ENCODE measurements at regions not wholly inside any gene's neighbourhood (a gene's known extent, or its start where the extent isn't known, plus 50 kb on each side); places are given as distances from the start of the nearest gene placed in this dataset.

- ATAC-seq (no peak), DNase-seq (ENCODE audit: low spot score) (no peak)
These were observed 431.3 kb upstream of the PKN2 start for GRCh38 chr1:88252745-88253144.

GRCh38 chr1:88265606-88266005 is 418.5 kb upstream of the PKN2 start:
- ATAC-seq (no peak), DNase-seq (ENCODE audit: low spot score) (no peak)

- no peak for ATAC-seq
- DNase-seq (ENCODE audit: low spot score) = no peak
These were observed 418.0 kb upstream of the PKN2 start for GRCh38 chr1:88266051-88266450.

GRCh38 chr1:88272216-88272615 is 411.9 kb upstream of the PKN2 start:
- DNase-seq (ENCODE audit: low spot score) (no peak), ATAC-seq (no peak)

- DNase-seq (ENCODE audit: low spot score) (no peak), ATAC-seq (no peak)
These were observed 409.6 kb upstream of the PKN2 start for GRCh38 chr1:88274431-88274830.

- ATAC-seq (no peak), DNase-seq (ENCODE audit: low spot score) (no peak)
These were observed 408.7 kb upstream of the PKN2 start for GRCh38 chr1:88275259-88275862.

- DNase-seq (ENCODE audit: low spot score) (no peak), ATAC-seq (no peak)
These were observed 407.9 kb upstream of the PKN2 start for GRCh38 chr1:88276163-88276562.

GRCh38 chr1:88284066-88284465 is 400.0 kb upstream of the PKN2 start:
- ATAC-seq (no peak), DNase-seq (ENCODE audit: low spot score) (no peak)

GRCh38 chr1:88284666-88285366 is 399.3 kb upstream of the PKN2 start:
- ATAC-seq = peak; percentile 90
- no peak for DNase-seq (ENCODE audit: low spot score)

- ATAC-seq (peak; percentile 81), DNase-seq (ENCODE audit: low spot score) (peak; percentile 52)
These were observed 397.4 kb upstream of the PKN2 start for GRCh38 chr1:88286716-88287115.

GRCh38 chr1:88288571-88288970 is 395.5 kb upstream of the PKN2 start:
- no peak for DNase-seq (ENCODE audit: low spot score)
- no peak for ATAC-seq

- ATAC-seq = no peak
- DNase-seq (ENCODE audit: low spot score) = no peak
These were observed 394.5 kb upstream of the PKN2 start for GRCh38 chr1:88289401-88290102.

GRCh38 chr1:88291611-88292354 is 392.3 kb upstream of the PKN2 start:
- DNase-seq (ENCODE audit: low spot score) = no peak
- ATAC-seq = no peak

GRCh38 chr1:88293691-88294190 is 390.3 kb upstream of the PKN2 start:
- DNase-seq (ENCODE audit: low spot score) (no peak), ATAC-seq (no peak)

- ATAC-seq (no peak), DNase-seq (ENCODE audit: low spot score) (no peak)
These were observed 387.8 kb upstream of the PKN2 start for GRCh38 chr1:88296227-88296626.

GRCh38 chr1:88296642-88297041 is 387.4 kb upstream of the PKN2 start:
- DNase-seq (ENCODE audit: low spot score) = no peak
- ATAC-seq = no peak

- DNase-seq (ENCODE audit: low spot score) (no peak), ATAC-seq (no peak)
These were observed 385.6 kb upstream of the PKN2 start for GRCh38 chr1:88298506-88298905.

GRCh38 chr1:88300752-88301263 is 383.3 kb upstream of the PKN2 start:
- ATAC-seq (no peak), DNase-seq (ENCODE audit: low spot score) (no peak)

- DNase-seq (ENCODE audit: low spot score) (no peak), ATAC-seq (peak; percentile 95)
These were observed 381.1 kb upstream of the PKN2 start for GRCh38 chr1:88302843-88303486.

GRCh38 chr1:88311265-88311664 is 372.8 kb upstream of the PKN2 start:
- DNase-seq (ENCODE audit: low spot score) = no peak

GRCh38 chr1:88311907-88312306 is 372.2 kb upstream of the PKN2 start:
- no peak for ATAC-seq
- no peak for DNase-seq (ENCODE audit: low spot score)

More at GRCh38 chr1:88311265-88311664, 372.8 kb upstream of the PKN2 start:
- ATAC-seq = no peak

All from left lobe of liver (tissue), 2 donors.